ENCODE measurements at regions not wholly inside any gene's neighbourhood (a gene's known extent, or its start where the extent isn't known, plus 50 kb on each side); places are given as distances from the start of the nearest gene placed in this dataset.
"Not testable (repeated sequence)": the region's sequence is repeated elsewhere in the genome, so short reads cannot be mapped to it uniquely, and the experiment has no call there.

DNA sequence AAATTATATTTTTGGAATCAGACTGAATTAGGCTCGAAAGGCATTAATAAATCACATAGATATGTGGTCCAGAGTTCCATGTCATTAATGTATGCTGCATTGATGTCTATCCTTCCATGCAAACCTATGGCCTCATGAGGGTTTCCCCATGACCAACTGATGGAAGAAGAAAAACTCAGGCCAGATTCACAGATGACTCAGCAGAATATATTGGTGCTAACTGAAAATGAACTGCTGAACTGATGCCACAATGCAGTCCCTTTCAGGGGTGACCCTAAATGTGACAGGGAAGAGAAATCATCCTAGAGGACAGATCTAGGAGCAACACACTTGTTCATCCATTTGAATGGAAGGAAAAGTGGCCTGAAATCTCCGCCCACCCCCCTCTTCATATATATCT lies 110.5 kb upstream of the KCND3 start:
- no peak for DNase-seq (ENCODE audit: low spot score)

DNA sequence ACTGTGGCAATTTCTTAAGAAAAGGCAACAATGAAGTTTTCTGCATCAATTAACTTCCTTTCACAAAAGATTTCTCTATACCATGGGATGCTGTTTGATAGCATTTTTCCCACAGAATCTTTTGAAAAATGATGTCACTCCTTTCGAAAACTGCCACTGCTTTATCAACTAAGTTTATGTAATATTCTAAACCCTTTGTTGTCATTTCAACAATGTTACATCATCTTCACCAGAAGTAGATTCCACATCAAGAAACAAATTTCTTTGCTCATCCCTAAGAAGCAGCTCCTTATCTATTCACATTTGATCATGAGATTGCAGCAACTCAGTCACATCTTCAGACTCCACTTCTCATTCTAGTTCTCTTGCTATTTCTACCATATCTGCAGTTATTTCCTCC lies 116.1 kb upstream of the KCND3 start:
- DNase-seq (ENCODE audit: low spot score) = no peak

- DNase-seq (ENCODE audit: low spot score) = no peak
Measured at GRCh38 chr1:112110031-112110430, 120.6 kb upstream of the KCND3 start.

DNA sequence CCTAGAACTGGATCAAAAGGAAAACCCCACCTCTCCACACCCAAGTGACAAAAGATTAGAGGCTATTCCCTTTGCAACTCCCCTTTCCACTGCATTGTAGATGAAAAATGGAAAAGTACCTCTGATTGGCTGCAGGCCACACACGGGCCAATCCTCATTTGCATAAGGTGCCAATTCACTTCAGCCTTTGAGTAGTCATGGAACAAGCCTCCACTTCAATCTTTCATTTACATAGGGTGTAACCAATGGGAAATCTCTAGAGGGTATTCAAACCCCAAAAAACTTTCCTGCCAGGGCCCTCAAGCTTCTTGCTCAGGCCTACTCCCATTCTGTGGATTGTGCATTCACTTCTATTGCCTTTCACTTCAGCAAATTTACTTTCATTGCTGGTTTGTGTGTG lies 122.3 kb upstream of the KCND3 start:
- DNase-seq (ENCODE audit: low spot score) = no peak

DNA sequence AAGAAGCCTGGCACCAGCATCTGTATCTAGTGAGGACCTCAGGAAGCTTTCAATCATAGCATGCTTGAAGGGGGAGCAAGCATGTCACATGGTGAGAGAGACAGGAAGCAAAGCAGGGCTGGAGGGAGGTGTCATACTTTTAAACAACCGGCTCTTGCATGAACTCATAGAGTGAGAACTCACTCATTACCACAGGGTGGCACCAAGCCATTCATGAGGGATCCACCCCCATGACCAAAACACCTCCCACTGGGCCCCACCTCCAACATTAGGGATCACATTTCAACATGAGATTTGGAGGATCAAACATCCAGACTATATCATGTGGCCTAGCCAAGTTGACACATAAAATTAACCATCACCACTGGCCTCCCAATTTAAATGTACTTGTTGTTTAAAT lies 125.1 kb upstream of the KCND3 start:
- DNase-seq (ENCODE audit: low spot score) = no peak

DNA sequence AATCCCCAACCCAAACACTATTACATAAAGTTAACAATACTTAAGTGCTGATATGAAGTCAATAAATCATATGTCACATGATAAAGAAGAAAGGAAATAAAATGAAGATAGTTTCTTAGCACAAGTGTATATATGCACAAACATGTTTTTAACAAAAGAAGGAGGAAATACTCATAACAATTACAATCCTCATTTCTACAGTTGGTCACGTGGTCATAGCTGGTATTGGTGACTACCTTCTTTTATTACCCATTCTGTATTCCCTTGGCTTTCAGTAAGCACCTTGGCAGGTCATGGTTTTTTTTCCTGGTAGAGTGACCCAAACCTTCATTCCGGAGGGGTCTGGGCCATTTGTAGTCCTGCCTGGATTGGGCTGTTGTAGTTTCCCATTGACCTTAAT lies 137.1 kb upstream of the KCND3 start:
- no peak for DNase-seq (ENCODE audit: low spot score)

DNA sequence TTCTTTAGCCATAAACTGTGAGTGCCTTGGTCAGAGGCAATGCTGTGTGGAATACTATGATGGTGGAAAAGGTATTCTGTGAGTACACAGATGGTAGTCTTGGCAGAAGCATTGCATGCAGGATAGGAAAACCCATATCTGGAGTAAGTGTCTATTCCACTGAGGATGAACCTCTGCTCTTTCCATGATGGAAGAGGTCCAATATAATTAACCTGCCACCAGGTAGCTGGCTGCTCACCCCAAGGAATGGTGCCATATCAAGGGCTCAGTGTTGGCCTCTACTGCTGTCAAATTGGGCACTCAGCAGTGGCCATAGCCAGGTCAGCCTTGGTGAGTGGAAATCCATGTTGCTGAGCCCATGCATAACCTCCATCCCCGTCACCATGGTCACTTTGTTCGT lies 138.1 kb upstream of the KCND3 start:
- DNase-seq (ENCODE audit: low spot score) = not testable (repeated sequence)

DNA sequence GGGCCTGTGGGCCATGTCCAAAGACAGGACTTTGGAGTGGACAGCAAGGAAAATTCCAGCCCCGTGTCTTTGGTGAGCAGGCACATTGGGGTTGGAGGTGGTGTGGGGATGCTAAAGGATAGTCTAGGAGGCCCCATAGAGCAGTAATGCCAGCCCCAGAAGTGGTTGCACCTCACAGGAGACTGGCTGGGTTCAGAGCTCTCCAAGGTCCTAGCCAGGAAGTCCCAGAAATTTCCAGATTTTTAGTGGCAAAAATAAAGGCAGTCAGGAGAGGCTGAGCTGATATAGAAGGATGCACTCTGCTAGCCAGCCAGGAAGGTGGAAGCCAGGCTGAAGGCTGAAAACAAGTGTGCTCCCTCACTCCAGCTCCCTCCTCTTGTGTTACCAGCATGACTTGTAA lies 144.0 kb upstream of the KCND3 start:
- no peak for DNase-seq (ENCODE audit: low spot score)

GRCh38 chr1:112140743-112141142 lies 151.3 kb upstream of the KCND3 start:
- no peak for DNase-seq (ENCODE audit: low spot score)

DNA sequence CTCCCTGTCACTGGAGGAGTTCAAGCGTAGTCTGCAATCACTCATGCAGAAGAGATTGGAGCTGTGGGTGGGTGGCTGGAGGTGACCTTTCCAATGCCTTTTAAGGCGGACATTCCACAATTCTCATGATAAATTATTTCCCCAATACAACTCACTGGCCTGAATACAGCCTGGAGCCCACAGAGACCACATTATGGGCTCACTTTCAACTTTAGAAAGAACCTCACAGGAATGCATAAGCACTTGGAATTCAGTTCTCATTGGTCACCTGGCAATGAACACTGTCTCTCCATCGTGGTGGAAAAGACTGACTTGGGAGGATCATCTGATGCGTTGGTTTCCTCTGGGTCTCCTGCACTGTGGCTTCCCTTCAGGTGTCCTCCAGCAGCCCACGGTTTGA lies 151.8 kb upstream of the KCND3 start:
- DNase-seq (ENCODE audit: low spot score) = no peak

DNA sequence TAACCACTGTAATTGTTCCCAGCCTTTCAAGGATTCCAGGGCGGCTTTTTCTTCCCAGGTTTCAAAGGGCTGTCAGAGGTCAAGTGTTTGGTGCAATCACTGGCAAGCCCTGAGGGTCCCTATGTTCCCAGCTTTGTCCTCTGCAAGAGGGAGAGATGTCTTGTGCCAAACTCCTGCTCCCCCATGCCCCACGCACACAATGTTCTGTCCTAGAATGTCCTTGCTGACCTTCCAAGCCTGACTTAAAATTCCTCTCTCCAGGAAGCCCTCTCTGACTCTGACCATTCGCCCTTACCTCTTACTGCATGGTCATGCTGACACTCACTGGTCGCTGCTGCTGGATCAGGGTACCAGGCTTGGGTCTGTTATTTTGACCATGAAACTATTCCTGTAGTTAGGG lies 152.5 kb upstream of the KCND3 start:
- no peak for DNase-seq (ENCODE audit: low spot score)

DNA sequence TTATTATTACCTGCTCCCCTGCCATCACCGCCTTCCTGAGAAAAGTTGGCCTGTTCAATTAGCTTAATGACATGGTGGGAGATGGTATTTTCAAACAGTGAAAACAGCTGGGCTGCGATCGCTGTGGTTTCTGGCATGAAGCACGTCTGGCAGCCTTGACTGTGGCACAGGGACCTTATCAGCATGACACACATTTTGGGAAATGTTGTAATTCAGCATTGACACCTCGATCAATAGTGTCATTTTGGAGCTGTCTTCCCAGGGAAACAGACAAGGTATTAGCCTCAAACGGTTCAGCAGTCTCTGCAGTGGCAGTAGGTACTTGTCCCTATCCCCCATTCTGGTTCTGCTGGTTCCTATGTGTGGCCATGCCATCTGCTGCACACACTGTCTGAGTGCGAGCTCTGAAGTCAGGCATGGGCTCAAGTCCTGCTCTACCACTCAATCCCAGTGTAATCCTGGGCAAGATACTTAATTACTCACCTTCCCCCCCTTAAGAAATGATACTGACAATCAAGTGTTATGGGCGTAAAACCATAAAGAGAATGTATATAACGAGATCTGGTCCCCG lies 154.5 kb upstream of the KCND3 start:
- DNase-seq (ENCODE audit: low spot score) = no peak

GRCh38 chr1:112144733-112145426 lies 155.4 kb upstream of the KCND3 start:
- no peak for DNase-seq (ENCODE audit: low spot score)

DNA sequence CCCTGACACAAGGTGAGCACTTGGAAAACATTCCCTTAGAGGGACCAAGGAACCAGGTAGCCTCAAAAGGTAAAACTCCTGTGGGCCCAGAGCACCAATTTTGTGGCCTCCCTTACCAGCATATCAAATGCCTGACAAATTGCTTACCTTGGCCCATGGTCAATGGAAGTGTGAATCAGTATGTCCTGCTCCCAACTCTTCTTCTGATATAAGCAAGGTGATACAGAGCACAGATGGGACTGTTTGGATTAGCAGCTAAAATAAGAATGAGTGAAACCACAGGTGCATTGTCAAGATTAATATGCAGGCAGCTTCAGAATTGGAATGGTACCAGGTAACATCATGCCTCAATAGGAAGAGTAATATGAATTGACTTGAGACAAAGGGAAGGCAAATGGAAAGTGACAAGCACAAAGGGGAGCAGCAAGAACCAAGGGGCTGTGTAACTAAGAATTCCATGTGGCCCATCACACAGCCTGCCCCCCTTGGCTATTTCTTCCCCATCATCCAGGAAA lies 156.8 kb upstream of the KCND3 start:
- no peak for DNase-seq (ENCODE audit: low spot score)

- not testable (repeated sequence) for DNase-seq (ENCODE audit: low spot score)
Measured at GRCh38 chr1:112160214-112160613, 170.7 kb upstream of the KCND3 start.

DNA sequence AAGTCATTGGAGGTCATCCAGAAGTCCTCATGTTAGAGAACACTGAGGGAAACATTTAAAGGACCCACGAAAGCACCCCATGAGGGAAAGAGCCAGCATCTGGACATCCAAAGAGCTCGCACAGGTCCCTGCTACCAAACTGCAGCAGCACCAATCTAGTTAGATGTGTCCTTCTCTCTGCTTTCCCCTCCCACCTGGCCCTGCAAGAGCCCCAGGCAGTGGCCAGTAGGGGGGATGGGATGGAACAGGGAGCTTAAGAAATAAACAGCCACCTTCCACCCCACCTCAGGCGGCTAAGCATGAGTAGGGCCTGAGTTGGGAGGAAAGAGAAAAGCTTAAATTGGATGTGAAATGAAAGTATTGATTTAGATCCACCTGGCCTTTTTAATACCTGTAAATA lies 175.9 kb upstream of the KCND3 start:
- no peak for DNase-seq (ENCODE audit: low spot score)

- DNase-seq (ENCODE audit: low spot score) = no peak
Measured at GRCh38 chr1:112169517-112169916, 180.0 kb upstream of the KCND3 start.

GRCh38 chr1:112172294-112172882 lies 182.9 kb upstream of the KCND3 start:
- no peak for DNase-seq (ENCODE audit: low spot score)

DNA sequence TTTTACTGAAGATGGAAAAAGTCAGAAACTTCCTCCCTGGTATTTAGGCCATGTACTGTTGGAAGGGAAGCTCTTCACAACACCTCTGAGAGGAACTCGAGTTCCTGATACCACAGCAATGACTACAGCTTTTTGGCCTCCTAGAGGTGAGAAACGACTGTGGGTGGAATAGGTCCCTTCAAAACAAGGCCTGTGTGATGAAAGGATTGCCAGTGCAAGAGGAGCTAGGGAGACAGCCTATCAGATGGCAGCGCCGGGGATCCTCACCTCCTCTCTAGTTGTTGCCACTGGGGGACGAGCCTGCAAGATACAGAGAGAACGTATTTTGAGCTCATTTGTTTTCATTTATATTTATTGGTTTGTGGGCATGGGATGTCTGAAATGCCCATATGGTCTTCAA lies 187.8 kb upstream of the KCND3 start:
- DNase-seq (ENCODE audit: low spot score) = no peak

DNA sequence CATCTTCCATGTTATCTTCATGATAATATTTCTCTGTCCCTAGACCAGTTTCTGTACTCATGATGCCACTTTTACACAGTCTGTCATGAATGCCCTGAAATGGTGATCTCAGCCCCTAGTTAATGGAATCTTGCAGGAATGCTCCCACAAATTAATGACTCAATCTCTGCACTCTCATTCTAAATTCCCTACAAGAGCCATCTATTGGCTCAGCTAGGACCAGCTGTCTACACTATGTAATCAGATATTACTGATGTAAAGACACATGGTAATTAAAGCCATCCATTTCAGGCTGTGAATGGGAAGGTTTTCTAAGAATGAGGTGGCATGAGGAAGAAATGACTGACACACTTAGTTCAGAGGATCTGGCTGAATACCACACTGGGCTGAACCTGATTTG lies 199.1 kb upstream of the KCND3 start:
- no peak for DNase-seq (ENCODE audit: low spot score)

DNA sequence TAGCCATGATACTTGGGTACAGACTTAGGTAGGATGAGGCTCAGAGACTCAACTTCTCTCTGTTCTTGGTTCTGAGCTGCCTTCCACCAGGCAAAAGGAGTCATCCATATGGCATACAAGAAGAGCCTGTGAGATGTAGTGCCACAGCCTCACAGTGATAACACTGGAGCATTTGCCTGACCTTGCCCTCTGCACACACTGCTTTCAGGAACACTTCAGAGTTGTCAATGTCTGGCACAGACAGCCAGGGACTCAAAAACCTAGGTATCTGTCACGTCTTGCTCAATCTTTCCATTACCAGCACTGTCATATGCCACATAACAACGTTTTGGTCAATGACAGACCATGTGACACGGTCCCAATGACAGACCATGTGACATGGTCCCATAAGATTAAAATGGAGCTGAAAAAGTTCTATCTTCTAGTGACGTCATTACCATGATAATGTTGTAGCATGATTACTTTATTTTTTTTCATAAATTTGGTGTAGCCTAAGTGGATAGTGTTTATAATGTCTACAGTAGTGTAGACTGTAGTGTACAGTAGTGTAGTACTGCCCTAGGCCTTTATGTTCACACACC lies 199.9 kb upstream of the CTTNBP2NL start:
- DNase-seq (ENCODE audit: low spot score) = no peak

DNA sequence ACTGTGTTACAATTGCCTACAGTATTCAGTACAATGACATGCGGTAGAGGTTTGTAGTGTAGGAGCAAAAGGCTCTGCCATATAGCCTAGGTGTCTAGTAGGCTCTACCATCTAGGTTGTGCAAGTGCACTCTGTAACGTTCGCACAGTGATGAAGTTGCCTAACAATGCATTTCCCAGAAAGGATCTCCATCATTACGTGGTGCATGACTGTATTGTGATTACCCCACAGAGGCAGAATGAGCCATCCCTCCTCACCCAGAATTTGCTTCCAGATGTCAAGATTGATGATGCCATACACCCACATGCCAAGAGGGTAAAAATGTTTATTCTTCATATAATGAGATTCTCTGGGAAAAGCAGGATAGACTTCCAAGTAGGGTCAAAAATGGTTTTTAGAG lies 199.3 kb upstream of the CTTNBP2NL start:
- no peak for DNase-seq (ENCODE audit: low spot score)

- DNase-seq (ENCODE audit: low spot score) = no peak
Measured at GRCh38 chr1:112209493-112209892, 186.5 kb upstream of the CTTNBP2NL start.

Measured in CD4-positive, alpha-beta T cell treated with Interleukin-6 at 100 ng/mL for 8 hours (primary cell).